Amygdala (tissue), 56 donors: ENCODE measurements at regions not wholly inside any gene's neighbourhood (a gene's known extent, or its start where the extent isn't known, plus 50 kb on each side); places are given as distances from the start of the nearest gene placed in this dataset.

Experiments used
- DNase-seq, 56 donors: peaks; one replicate each; lab custom pipeline; 2025; lab: John Stamatoyannopoulos, UW

DNA sequence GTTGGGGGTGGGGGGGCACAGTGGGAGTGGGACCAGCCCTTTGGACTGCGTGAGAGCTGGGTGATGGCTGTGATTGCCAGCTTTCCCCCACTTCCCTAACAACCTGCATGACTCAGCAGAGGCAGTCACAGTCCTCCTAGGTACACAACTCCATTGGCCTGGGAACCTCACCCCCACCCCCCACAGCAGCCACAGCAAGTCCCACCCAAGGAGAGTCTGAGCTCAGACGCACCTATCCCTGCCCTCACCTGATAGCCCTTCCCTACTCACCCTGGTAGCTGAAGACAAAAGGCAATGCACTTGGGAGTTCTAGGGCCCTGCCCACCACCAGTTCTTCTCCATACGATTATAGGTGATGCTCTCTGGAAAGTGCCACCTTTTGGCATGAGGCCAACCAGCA, 188.9 kb downstream of the ZNF648 start:
- DNase-seq, result no peak

DNA sequence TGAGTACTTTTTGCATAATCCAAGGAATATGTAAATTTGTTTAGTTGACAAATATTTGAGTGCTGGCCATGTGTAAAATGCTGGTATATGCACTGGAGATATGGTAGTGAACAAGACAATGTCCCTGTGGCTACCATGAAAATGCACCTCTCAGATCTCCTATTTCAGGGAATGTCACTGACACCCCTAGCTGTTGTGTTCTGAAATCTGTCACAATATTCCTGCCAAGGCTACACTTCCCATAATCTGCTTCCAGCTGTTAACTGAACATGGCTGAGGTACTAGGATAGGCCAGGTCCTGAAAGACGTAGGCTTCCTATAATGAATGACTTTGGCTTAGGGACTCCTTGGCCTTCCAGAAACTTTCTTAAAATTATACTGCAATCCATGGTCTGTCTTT, 197.8 kb downstream of the ZNF648 start:
- DNase-seq, result no peak

DNA sequence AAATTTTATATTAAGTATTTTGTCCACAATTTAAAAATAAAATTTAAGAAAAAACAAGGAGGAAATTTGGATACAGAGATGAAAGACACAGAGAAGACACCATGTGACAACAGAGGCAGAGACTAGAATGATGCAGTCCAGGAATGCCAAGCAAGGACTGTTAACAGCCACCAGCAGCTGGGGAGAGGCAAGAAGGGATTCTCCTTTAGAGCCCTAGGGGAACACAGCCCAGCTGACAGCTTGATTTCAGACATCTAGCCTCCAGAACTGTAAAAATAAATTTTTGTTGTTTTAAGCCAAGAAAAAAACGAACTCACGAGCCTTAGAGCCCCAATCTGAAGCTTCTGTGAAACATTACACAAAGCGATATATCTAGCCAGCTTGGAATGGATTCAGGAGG, 198.5 kb downstream of the ZNF648 start:
- no peak for DNase-seq

DNA sequence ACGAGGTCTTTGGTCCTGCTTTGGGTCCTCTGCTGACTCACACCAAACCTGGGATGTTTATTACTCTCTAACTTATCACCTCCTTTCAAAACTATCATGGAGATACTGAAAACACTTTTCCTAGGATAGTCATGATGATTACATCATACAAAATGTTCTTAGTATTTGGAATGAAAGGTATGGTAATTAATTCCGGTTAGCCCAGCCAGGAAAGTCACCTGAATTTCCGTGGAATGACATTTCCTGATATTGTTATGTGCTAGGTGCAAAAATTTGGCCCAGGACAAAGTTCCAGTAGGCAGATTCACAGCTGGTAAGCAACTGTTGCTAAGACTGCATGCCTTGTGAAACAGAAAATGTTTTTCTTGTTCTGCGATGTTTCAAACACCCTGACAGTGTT, 203.4 kb downstream of the ZNF648 start:
- DNase-seq, result no peak
